ENCODE measurements at regions not wholly inside any gene's neighbourhood (a gene's known extent, or its start where the extent isn't known, plus 50 kb on each side); places are given as distances from the start of the nearest gene placed in this dataset.
"Not testable (repeated sequence)": the region's sequence is repeated elsewhere in the genome, so short reads cannot be mapped to it uniquely, and the experiment has no call there.

DNA sequence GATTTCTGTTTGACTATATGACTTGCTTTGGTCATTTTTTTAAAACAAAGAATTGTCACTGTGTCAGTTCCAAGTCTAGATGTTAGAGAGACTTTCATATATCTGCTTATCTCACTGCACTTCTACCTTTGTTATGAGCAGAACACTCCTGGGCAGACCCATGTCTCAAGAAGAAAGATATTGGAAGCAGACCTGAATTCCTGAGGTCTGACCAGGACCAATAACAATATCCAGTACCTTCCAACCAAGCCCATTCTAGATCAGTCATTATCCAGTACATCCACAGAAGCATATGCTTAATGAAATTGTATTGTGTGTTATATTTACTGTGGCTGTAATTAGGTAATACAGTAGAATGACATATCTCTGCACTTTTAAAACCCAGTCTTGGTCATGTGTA, 811.3 kb upstream of the GBE1 start:
- intact Hi-C loops (cut with micrococcal nuclease) = no loop called here
- no peak overlapping the region for H3K4me3 Mint-ChIP-seq
- H3K27ac Mint-ChIP-seq = no peak overlapping the region
- no peak for DNase-seq
- H3K27me3 Mint-ChIP-seq = no peaks in the 10 kb centered on the region
- H3K9me3 Mint-ChIP-seq = no peaks in the 10 kb centered on the region
- H3K4me1 Mint-ChIP-seq = no peaks in the 10 kb centered on the region
- no peaks in the 10 kb centered on the region for H3K36me3 Mint-ChIP-seq (ENCODE audit: low read depth)

- H3K27ac Mint-ChIP-seq = no peak overlapping the region
Measured at GRCh38 chr3:82568776-82569338, 807.4 kb upstream of the GBE1 start.

DNA sequence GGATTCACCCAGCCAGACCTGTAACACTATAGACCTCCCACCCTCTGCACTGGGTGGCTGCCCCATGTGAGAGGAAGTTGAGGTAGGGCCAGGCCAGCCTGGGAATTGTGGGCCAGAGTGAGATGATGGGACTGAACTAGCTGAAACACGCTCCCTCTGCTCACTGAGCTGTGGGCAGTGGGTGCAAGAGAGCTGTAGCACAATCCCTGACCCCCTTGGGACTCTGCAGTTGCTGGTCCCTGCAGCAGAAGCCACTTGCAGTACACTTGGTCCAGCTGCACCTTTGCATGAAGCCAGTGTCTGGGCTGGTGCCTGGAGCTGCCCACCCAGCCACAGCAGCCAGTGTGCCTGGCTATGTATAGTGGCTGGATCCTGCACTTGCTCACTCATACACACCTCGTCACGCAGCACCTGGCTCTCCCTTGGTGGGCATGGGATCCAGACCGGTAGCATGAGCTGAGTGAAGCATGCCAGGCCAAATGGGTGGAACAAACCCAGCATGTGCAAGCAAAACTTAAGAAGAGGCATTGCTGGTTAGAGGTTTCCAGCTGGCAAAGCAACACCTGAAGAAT, 805.7 kb upstream of the GBE1 start:
- H3K36me3 Mint-ChIP-seq (ENCODE audit: low read depth) = no peaks in the 10 kb centered on the region
- H3K27me3 Mint-ChIP-seq = no peaks in the 10 kb centered on the region
- intact Hi-C loops (cut with micrococcal nuclease) = no loop called here
- H3K9me3 Mint-ChIP-seq = peaks cover 3% of the 10 kb centered on the region
- no peak for DNase-seq
- H3K4me1 Mint-ChIP-seq = no peaks in the 10 kb centered on the region
- no peak overlapping the region for H3K4me3 Mint-ChIP-seq
- no peak overlapping the region for H3K27ac Mint-ChIP-seq

More at GRCh38 chr3:82568776-82569338, 807.4 kb upstream of the GBE1 start:
- no peak for DNase-seq
- no peaks in the 10 kb centered on the region for H3K4me1 Mint-ChIP-seq
- intact Hi-C loops (cut with micrococcal nuclease) = no loop called here
- H3K4me3 Mint-ChIP-seq = no peak overlapping the region
- H3K27me3 Mint-ChIP-seq = no peaks in the 10 kb centered on the region
- no peaks in the 10 kb centered on the region for H3K36me3 Mint-ChIP-seq (ENCODE audit: low read depth)
- peaks cover 3% of the 10 kb centered on the region for H3K9me3 Mint-ChIP-seq

- Mint-ChIP-seq H3K4me3 (no peak overlapping the region), H3K4me1 (no peaks in the 10 kb centered on the region), H3K27ac (no peak overlapping the region), H3K36me3 (ENCODE audit: low read depth) (no peaks in the 10 kb centered on the region), H3K27me3 (no peaks in the 10 kb centered on the region), H3K9me3 (peaks cover 3% of the 10 kb centered on the region)
- no peak for DNase-seq
- intact Hi-C loops (cut with micrococcal nuclease) = no loop called here
Measured at GRCh38 chr3:82562896-82563295, 801.5 kb upstream of the GBE1 start.

DNA sequence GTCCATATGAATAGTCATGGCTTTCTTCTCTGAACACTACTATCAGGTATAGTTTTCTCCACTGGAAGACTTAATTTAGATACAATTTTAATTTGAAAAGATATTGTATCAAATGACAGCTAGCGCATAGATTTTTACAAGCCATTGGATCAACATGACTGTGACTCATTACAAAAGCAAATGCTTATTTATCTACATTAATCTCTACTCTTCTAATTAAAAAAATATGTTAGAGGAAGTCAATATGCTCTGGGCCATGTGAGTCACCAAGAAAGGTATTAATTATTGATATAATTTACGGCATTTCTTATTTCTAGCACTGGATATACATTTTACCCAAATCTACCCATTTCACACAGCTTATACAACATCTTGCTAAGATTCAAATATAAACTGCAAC, 800.3 kb upstream of the GBE1 start:
- intact Hi-C loops (cut with micrococcal nuclease) = no loop called here
- Mint-ChIP-seq H3K4me3 (no peak overlapping the region), H3K9me3 (peaks cover 3% of the 10 kb centered on the region), H3K27me3 (no peaks in the 10 kb centered on the region), H3K36me3 (ENCODE audit: low read depth) (no peaks in the 10 kb centered on the region), H3K27ac (no peak overlapping the region), H3K4me1 (no peaks in the 10 kb centered on the region)
- no peak for DNase-seq

GRCh38 chr3:82558081-82558480, 796.6 kb upstream of the GBE1 start:
- Mint-ChIP-seq H3K9me3 (no peaks in the 10 kb centered on the region), H3K27ac (no peak overlapping the region), H3K27me3 (no peaks in the 10 kb centered on the region), H3K36me3 (ENCODE audit: low read depth) (no peaks in the 10 kb centered on the region), H3K4me3 (no peak overlapping the region), H3K4me1 (no peaks in the 10 kb centered on the region)
- DNase-seq = no peak
- intact Hi-C loops (cut with micrococcal nuclease) = no loop called here

GRCh38 chr3:82556113-82556512, 794.7 kb upstream of the GBE1 start:
- intact Hi-C loops (cut with micrococcal nuclease) = no loop called here
- Mint-ChIP-seq H3K4me3 (no peak overlapping the region), H3K36me3 (ENCODE audit: low read depth) (no peaks in the 10 kb centered on the region)

GRCh38 chr3:82542556-82542955, 781.1 kb upstream of the GBE1 start:
- H3K4me3 Mint-ChIP-seq; DNase-seq; H3K36me3 Mint-ChIP-seq (ENCODE audit: low read depth); H3K27ac Mint-ChIP-seq; intact Hi-C loops (cut with micrococcal nuclease); H3K9me3 Mint-ChIP-seq; H3K4me1 Mint-ChIP-seq; H3K27me3 Mint-ChIP-seq: not testable (repeated sequence)

More at GRCh38 chr3:82556113-82556512, 794.7 kb upstream of the GBE1 start:
- DNase-seq = no peak
- Mint-ChIP-seq H3K9me3 (no peaks in the 10 kb centered on the region), H3K27ac (no peak overlapping the region), H3K4me1 (no peaks in the 10 kb centered on the region), H3K27me3 (no peaks in the 10 kb centered on the region)

- Mint-ChIP-seq H3K9me3 (peaks cover 5% of the 10 kb centered on the region), H3K27ac (no peak overlapping the region), H3K27me3 (no peaks in the 10 kb centered on the region), H3K4me3 (no peak overlapping the region), H3K36me3 (ENCODE audit: low read depth) (no peaks in the 10 kb centered on the region), H3K4me1 (no peaks in the 10 kb centered on the region)
- intact Hi-C loops (cut with micrococcal nuclease) = no loop called here
- DNase-seq = no peak
Measured at GRCh38 chr3:82521657-82522056, 760.2 kb upstream of the GBE1 start.

DNA sequence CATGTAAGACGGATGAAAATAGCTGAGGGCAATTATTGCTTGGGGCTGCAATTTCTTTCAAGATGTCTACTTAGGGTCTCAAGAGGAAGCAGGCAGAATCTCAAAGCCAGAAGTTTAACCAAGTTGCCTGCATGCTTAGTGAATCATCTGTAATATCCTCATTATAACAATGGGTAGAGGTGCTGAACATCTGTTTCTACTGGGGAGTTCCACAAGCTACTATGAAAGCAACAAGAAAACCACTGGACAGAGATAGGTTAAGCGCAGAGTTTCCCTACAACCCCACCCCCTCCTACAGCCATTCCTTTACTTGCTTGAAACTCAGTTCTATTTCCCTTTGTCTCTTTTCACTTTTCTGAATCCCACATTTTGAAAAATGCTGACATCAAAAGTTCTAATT, 759.4 kb upstream of the GBE1 start:
- no peak for DNase-seq
- no peak overlapping the region for H3K27ac Mint-ChIP-seq
- intact Hi-C loops (cut with micrococcal nuclease) = no loop called here

DNA sequence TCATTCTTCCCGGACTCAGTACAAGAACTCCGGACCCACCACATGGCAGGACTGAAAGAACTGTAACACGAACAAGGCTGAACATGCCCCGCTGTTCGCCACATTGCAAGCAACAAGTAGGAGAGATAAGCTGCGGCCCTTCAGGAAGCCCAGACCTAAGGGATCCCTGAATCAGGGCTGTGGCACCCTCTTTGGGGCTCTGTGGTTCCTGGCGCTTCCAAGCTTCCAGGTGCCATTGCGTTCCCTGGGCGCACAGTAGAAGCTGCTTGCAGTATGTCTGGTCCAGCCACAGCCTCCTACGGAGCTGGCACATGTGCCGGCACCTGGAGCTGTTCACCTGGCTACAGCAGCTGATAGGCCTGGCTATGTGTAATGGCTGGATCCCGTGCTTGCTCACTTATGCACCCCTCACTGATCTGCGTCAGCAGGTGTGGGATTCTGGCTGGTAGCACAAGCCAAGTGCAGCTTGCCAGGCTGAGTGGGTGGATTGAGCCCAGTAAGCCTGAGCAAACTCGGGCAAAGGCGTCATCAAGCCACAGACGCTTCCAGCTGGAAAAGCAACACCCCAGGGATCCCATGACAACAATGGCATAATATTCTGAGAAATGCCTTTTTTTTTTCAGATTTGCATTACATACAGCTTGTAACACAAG, 748.6 kb upstream of the GBE1 start:
- intact Hi-C loops (cut with micrococcal nuclease) = no loop called here
- Mint-ChIP-seq H3K9me3 (peaks cover 5% of the 10 kb centered on the region), H3K27me3 (no peaks in the 10 kb centered on the region), H3K27ac (no peak overlapping the region), H3K36me3 (ENCODE audit: low read depth) (no peaks in the 10 kb centered on the region), H3K4me1 (no peaks in the 10 kb centered on the region), H3K4me3 (no peak overlapping the region)
- no peak for DNase-seq

More for the DNA sequence above, 759.4 kb upstream of the GBE1 start:
- Mint-ChIP-seq H3K36me3 (ENCODE audit: low read depth) (no peaks in the 10 kb centered on the region), H3K27me3 (no peaks in the 10 kb centered on the region), H3K4me3 (no peak overlapping the region), H3K9me3 (peaks cover 5% of the 10 kb centered on the region), H3K4me1 (no peaks in the 10 kb centered on the region)

DNA sequence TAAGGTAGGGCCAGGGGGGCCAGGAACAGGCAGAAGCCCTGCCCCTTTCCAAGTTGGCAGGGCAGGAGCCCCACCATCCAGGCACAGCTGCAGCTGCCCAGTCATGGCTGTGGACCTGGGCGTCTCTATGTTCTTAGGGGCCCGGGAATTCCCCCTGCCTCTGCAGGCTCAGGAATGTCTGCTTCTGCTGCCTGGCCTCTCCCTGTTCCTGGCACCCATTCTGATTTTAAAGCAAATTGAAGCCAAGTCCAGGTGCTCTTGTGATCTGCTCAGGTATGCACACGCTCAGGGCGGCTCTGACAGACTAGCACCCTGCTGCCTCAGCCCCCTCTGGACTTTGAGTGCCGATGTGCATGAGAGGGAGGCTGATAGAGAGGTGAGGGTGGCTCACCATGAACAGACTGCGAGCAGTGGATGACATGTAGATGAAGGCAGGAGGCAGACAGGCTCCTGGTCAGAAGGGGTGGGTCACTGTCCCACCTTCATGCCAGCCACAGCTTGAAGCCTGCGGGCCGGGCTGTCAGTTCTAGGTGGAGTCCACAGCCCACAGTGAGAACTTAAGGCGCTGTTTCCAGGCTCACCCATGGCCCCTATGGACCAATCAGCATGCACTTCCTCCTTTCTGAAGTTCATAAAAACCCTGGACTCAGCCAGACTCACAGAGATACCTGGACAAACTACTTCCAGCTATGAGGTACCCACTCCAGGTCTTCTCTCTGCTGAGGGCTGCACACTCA, 747.8 kb upstream of the GBE1 start:
- no peak overlapping the region for H3K27ac Mint-ChIP-seq
- DNase-seq = no peak
- no peaks in the 10 kb centered on the region for H3K27me3 Mint-ChIP-seq
- peaks cover 5% of the 10 kb centered on the region for H3K9me3 Mint-ChIP-seq
- H3K36me3 Mint-ChIP-seq (ENCODE audit: low read depth) = no peaks in the 10 kb centered on the region
- H3K4me1 Mint-ChIP-seq = no peaks in the 10 kb centered on the region
- no peak overlapping the region for H3K4me3 Mint-ChIP-seq
- intact Hi-C loops (cut with micrococcal nuclease) = no loop called here

GRCh38 chr3:82506204-82506603, 744.8 kb upstream of the GBE1 start:
- Mint-ChIP-seq H3K4me3 (no peak overlapping the region), H3K27ac (no peak overlapping the region), H3K9me3 (peaks cover 10% of the 10 kb centered on the region), H3K27me3 (no peaks in the 10 kb centered on the region), H3K36me3 (ENCODE audit: low read depth) (no peaks in the 10 kb centered on the region), H3K4me1 (no peaks in the 10 kb centered on the region)
- intact Hi-C loops (cut with micrococcal nuclease) = no loop called here
- DNase-seq = no peak

- Mint-ChIP-seq H3K4me1 (no peaks in the 10 kb centered on the region), H3K36me3 (ENCODE audit: low read depth) (no peaks in the 10 kb centered on the region), H3K27me3 (no peaks in the 10 kb centered on the region), H3K9me3 (peaks cover 10% of the 10 kb centered on the region), H3K27ac (no peak overlapping the region), H3K4me3 (no peak overlapping the region)
- DNase-seq = no peak
- intact Hi-C loops (cut with micrococcal nuclease) = no loop called here
Measured at GRCh38 chr3:82505079-82505756, 743.8 kb upstream of the GBE1 start.
